Skeletal muscle cell (primary cell): ENCODE measurements at regions not wholly inside any gene's neighbourhood (a gene's known extent, or its start where the extent isn't known, plus 50 kb on each side); places are given as distances from the start of the nearest gene placed in this dataset.
"Not testable (repeated sequence)": the region's sequence is repeated elsewhere in the genome, so short reads cannot be mapped to it uniquely, and the experiment has no call there.

Experiments
- DNase-seq: peaks from one replicate; pipeline ENCODE4 v3.0.0-alpha.2; 2010; ENCODE audit warnings: low read depth
- H3K4me3 ChIP-seq: 2 replicates; pipeline ENCODE4 v1.5.1; 2011; ENCODE audit warnings: low read depth, mild to moderate bottlenecking, control low read depth, low read length, moderate library complexity

DNA sequence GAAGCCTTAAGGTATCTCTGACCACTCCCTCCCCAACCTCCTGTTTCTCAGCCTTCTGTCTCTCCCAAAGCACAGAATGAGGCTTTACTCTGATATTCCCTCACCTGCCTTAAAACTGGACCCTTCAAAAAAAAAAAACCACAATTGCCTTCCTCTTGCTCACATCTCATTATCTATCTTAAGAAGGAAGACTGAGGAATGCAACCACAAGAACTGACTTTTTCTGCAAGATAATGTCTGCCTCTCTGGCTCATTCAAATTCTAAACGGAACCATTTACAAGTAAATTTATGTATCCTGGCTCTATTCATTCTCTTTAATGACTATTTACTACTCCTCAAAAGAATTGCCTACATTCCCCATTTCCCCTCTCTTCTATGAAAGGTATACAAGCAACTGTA lies 545.5 kb upstream of the HTR2C start:
- no peak for DNase-seq
- H3K4me3 ChIP-seq = no peak overlapping the region

DNA sequence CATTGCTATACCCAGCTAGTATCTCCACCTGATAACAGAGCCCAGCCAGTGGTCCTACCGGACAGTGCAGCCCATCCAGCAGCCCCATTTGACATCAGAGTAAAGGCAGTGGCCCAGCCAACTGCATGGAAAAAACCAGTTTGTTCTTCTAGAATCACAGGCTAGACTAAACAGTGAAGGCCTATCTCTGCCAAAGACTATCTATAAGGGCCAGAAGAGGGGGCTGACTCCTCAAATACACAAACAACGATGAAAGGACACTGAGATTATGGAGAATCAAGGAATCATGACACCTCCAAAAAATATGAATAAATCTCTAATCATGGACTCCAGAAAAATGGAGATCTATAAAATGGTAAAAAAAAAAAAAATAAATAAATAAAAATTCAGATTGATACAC lies 546.4 kb upstream of the HTR2C start:
- DNase-seq = no peak

GRCh38 chrX:114028907-114029662 lies 554.8 kb upstream of the HTR2C start:
- DNase-seq = no peak
- H3K4me3 ChIP-seq = no peak overlapping the region

More for the DNA sequence above, 546.4 kb upstream of the HTR2C start:
- no peak overlapping the region for H3K4me3 ChIP-seq

DNA sequence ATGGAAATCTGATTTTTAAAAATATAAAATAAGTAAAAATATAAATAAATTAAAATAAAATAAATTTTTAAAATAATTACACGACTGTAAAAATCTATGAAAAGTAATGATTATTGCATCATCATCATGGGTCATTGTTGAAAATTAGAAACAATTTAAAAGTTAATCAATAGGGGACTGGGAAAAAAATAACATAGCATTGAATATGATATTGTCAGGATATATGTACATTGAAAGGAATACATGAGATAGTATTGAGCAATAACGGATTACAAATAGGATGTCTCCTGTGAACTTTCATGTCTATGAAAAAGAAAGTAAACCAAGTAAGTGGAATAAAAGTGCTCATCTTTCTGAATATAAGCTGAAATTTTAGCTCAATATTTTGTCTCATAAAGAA lies 566.8 kb upstream of the HTR2C start:
- H3K4me3 ChIP-seq = no peak overlapping the region
- no peak for DNase-seq

DNA sequence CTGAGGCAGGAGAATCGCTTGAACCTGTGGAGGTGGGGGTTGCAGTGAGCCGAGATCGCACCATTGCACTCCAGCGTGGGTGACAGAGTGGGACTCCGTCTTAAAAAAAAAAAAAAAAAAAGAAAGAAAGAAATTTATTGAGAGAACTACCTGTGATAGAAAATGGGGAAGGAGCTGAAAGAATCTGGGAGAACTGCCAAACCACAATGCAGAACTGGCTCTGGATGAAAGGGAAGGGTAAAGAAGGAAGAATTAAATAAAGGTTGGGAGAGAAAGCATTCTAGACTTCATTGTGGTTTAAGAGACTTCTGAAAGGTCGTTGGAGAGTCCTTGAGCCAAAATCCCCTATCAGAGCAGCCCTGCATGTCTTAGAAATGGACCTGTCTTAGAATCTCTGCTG lies 567.9 kb upstream of the HTR2C start:
- H3K4me3 ChIP-seq = no peak overlapping the region
- DNase-seq = no peak

GRCh38 chrX:114006664-114007063 lies 577.2 kb upstream of the HTR2C start:
- DNase-seq = no peak
- no peak overlapping the region for H3K4me3 ChIP-seq

DNA sequence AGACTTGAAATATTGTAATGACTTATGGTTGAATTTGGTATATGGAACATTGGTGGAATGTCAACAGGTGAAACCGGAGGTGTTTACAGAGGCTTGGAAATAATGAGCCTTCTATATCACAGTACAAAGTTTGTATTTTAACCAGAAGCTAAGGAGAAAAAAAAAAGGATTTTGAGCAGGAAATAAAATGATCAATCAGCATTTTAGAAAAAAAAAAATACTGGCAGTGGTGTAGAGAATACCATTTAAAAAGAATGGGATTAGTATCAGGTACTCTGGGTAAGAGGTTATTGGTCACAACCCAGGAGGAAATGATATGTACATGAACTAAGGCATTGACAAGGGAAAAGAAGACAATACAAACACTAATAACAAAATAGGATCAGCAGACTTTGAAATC lies 587.1 kb upstream of the HTR2C start:
- no peak overlapping the region for H3K4me3 ChIP-seq
- DNase-seq = no peak

- not testable (repeated sequence) for H3K4me3 ChIP-seq, DNase-seq
These were observed 592.2 kb upstream of the HTR2C start for GRCh38 chrX:113991720-113992119.

DNA sequence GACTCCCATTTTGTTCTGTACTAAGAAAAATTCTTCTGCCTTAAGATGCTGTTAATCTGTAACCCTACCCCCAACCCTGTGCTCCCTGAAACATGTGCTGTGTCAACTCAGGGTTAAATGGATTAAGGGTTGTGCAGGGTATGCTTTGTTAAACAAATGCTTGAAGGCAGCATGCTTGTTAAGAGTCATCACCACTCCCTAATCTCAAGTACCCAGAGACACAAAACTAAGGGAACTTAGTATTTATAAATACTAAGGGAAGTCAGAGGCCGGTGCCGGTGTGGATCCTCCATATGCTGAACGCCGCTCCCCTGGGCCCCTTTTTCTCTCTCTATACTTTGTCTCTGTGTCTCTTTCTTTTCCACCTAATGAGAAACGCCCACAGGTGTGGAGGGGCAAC lies 593.2 kb upstream of the HTR2C start:
- not testable (repeated sequence) for H3K4me3 ChIP-seq, DNase-seq

DNA sequence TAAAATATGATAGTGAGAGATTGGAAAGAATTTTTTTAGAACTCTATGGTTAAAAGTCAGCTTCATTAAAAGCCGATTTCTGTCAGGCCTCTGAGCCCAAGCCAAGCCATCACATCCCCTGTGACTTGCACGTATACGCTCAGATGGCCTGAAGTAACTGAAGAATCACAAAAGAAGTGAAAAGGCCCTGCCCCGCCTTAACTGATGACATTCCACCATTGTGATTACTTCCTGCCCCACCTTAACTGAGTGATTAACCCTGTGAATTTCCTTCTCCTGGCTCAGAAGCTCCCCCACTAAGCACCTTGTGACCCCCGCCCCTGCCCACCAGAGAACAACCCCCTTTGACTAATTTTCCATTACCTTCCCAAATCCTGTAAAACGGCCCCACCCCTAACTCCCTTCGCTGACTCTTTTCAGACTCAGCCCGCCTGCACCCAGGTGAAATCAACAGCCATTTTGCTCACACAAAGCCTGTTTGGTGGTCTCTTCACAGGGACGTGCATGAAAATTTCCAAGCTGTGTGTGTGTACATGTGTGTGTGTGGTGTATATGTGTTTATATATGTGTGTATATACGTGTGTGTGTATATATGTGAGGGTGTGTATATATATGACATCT lies 595.5 kb upstream of the HTR2C start:
- not testable (repeated sequence) for H3K4me3 ChIP-seq, DNase-seq

DNA sequence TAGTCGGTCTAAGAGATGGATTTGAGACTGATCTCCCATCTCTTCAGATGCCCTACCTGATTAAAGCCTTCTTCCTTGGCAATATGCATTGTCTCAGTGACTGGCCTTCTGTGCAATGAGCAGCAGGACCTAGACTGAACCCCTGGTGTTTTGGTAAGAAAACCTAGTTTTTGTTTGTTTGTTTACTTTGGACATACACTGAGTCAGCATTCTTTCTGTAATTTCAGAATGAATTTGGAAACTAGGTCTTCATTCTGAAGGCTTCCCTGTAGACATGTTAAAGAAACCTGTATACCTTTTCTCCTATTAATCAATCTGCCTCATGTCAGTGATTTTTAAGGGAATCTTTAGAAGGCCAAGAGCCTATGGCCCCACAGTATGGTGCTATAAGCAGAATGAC lies 597.5 kb upstream of the HTR2C start:
- H3K4me3 ChIP-seq = no peak overlapping the region
- DNase-seq = no peak

DNA sequence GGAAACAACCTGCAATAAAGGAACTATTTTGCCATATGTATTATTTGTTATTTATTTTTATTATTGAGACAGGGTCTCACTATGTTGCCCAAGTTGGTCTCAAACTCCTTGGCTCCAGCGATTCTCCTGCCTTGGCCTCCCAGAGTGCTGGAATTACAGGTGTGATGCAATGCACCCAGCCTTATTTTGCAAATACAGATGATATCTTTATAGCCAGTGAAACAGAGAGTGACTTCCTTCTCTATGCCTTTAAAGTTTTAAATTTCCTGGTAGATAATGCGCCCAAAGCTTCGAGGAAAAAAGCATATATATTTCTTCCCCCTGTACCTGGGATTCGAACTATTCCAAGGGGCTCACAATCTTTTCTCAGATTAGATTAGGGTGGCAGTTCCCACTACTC lies 601.1 kb upstream of the HTR2C start:
- no peak for DNase-seq
- no peak overlapping the region for H3K4me3 ChIP-seq

DNA sequence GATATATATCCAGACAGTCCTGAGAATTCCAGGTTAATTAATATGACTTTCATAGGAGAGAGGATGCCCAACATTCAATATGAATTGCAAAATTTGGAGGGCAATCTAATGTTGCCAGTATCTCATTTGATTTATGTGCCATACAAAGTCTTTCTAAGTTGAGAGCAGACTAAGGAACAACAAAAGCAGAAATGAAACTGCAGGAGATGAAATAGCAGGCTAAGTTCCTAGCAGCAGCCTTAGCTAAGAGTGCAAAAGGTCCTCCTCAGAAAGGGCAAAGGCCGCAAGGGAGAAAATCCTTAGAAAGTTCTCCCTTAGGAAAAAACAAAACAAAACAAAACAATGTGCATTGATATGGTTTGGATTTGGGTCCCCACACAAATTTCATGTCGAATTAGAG lies 602.9 kb upstream of the HTR2C start:
- DNase-seq = no peak
- no peak overlapping the region for H3K4me3 ChIP-seq

DNA sequence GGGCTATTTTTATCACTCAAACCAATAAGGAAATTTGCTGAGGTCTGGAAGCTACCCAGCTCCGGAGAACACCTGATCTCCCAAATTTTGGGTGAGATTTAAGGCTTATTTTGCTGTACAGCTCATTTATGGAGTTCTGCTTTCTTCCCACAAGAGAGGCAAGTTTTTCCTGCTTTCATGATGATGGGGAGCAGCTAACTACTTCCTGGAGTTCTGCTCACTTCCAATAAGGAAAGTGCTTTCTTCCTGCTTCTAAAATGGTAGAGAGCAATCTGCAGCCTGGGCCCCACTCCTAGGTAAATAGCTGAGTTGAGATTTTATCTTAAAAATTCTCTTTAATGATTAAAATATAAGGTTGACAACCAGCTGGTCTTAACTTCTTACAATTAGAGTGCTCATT lies 606.0 kb upstream of the HTR2C start:
- no peak for DNase-seq
- no peak overlapping the region for H3K4me3 ChIP-seq

DNA sequence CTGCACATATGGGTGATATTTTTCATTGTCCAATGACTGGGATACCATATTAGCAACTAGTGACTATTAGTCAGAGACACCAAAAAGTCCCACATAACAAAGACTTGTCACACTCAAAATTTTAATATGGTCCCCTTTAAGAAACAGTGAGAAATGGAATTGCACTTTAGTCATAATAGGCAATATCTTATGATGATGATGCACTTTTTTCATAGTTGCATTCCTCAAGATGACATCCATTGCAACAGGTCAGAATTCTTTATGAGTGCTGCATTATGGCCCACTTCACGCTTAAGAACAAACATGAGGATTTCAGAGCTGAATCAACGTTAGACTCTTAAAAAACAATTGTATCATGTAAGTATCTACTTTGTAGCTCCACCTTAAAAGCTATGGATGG lies 608.4 kb upstream of the HTR2C start:
- no peak for DNase-seq
- no peak overlapping the region for H3K4me3 ChIP-seq

DNA sequence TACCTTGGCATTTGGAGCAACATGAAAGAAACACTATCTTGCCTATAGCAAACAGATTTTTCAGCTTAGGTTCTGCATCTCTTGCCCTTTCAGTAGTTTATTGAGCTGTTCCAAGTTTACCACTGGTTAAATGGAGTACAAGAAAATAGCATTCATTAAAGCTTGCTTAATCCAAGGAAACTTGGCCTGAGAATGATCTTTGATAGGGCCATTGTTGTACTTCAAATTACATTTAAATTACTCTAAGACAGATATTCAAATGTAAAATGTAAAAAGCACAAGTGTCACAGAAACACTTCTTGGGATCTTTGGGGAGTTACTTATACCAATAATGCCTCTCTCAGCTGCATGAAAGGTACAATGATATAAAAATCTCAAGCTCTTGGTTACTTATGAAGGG lies 609.0 kb upstream of the HTR2C start:
- no peak overlapping the region for H3K4me3 ChIP-seq
- no peak for DNase-seq

DNA sequence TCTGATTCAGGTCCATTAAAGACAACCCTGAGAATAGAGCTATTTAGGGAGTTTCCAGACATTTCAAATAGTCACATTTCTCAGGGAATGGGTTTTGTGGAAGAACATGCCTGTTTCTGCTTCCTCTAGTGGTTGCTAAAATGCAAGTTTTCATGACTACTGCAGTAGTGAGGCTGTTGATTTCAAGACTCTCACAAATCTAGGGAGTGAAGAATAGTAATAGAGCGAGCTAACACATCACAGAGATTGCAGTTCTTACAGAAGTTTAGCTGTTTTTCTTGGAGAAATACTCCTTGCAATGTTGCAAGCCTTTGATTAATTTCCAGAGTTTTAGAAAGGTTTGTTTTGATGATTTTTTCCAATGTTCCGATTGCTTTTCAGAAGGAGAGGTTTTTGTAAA lies 610.2 kb upstream of the HTR2C start:
- no peak overlapping the region for H3K4me3 ChIP-seq
- DNase-seq = no peak

GRCh38 chrX:113966791-113967190 lies 617.1 kb upstream of the HTR2C start:
- H3K4me3 ChIP-seq = no peak overlapping the region
- no peak for DNase-seq

GRCh38 chrX:113962343-113962742 lies 621.5 kb upstream of the HTR2C start:
- H3K4me3 ChIP-seq = no peak overlapping the region
- DNase-seq = no peak

GRCh38 chrX:113959912-113960626 lies 623.8 kb upstream of the HTR2C start:
- no peak overlapping the region for H3K4me3 ChIP-seq
- DNase-seq = no peak

- no peak overlapping the region for H3K4me3 ChIP-seq
- DNase-seq = no peak
These were observed 627.0 kb upstream of the HTR2C start for GRCh38 chrX:113956936-113957335.
